GM19351 (cell line): ENCODE measurements at regions not wholly inside any gene's neighbourhood (a gene's known extent, or its start where the extent isn't known, plus 50 kb on each side); places are given as distances from the start of the nearest gene placed in this dataset.
"Not testable (repeated sequence)": the region's sequence is repeated elsewhere in the genome, so short reads cannot be mapped to it uniquely, and the experiment has no call there.

ENCODE experiments used
- ATAC-seq: cut with Tn5 transposase; IDR thresholded peaks from one replicate; pipeline ENCODE4 v1.9.1; 2021; ENCODE audit warnings: mild to moderate bottlenecking, moderate library complexity; ENCODE audit not compliant: unreplicated experiment

- ATAC-seq: no peak
These were observed 161.5 kb downstream of the NRIP1 start for GRCh38 chr21:14903172-14903865.

GRCh38 chr21:14901482-14901958 is 163.3 kb downstream of the NRIP1 start:
- ATAC-seq: peak; percentile 83

GRCh38 chr21:14900611-14901010 is 164.2 kb downstream of the NRIP1 start:
- ATAC-seq: no peak

- no peak for ATAC-seq
These were observed 164.7 kb downstream of the NRIP1 start for GRCh38 chr21:14900058-14900457.

- no peak for ATAC-seq
These were observed 169.0 kb downstream of the NRIP1 start for GRCh38 chr21:14895792-14896191.

- ATAC-seq: no peak
These were observed 174.7 kb downstream of the NRIP1 start for GRCh38 chr21:14890141-14890540.

- no peak for ATAC-seq
These were observed 175.6 kb downstream of the NRIP1 start for GRCh38 chr21:14889080-14889810.

- ATAC-seq: no peak
These were observed 176.6 kb downstream of the NRIP1 start for GRCh38 chr21:14888202-14888601.

GRCh38 chr21:14886001-14886400 is 178.8 kb downstream of the NRIP1 start:
- ATAC-seq: no peak

- ATAC-seq: no peak
These were observed 181.4 kb downstream of the NRIP1 start for GRCh38 chr21:14883351-14883750.

GRCh38 chr21:14882545-14882944 is 182.3 kb downstream of the NRIP1 start:
- not testable (repeated sequence) for ATAC-seq

- no peak for ATAC-seq
These were observed 182.8 kb downstream of the NRIP1 start for GRCh38 chr21:14881863-14882499.

GRCh38 chr21:14880922-14881321 is 183.9 kb downstream of the NRIP1 start:
- no peak for ATAC-seq

- ATAC-seq: no peak
These were observed 185.3 kb downstream of the NRIP1 start for GRCh38 chr21:14879458-14879857.

GRCh38 chr21:14878971-14879370 is 185.8 kb downstream of the NRIP1 start:
- no peak for ATAC-seq

- ATAC-seq: peak; percentile 61
These were observed 187.1 kb downstream of the NRIP1 start for GRCh38 chr21:14877581-14878228.

- no peak for ATAC-seq
These were observed 188.3 kb downstream of the NRIP1 start for GRCh38 chr21:14876524-14876840.

GRCh38 chr21:14875704-14876523 is 188.9 kb downstream of the NRIP1 start:
- peak; percentile 52 for ATAC-seq

- no peak for ATAC-seq
These were observed 189.6 kb downstream of the NRIP1 start for GRCh38 chr21:14875186-14875585.

GRCh38 chr21:14874379-14874778 is 190.4 kb downstream of the NRIP1 start:
- ATAC-seq: no peak

- no peak for ATAC-seq
These were observed 192.9 kb downstream of the NRIP1 start for GRCh38 chr21:14871861-14872260.
